NCI-H1930 (cell line): ENCODE measurements at regions not wholly inside any gene's neighbourhood (a gene's known extent, or its start where the extent isn't known, plus 50 kb on each side); places are given as distances from the start of the nearest gene placed in this dataset.
"Not testable (repeated sequence)": the region's sequence is repeated elsewhere in the genome, so short reads cannot be mapped to it uniquely, and the experiment has no call there.

ENCODE experiments used
- DNase-seq, 2 experiments: peaks; one replicate each; lab custom pipeline; 2025; lab: John Stamatoyannopoulos, UW

DNA sequence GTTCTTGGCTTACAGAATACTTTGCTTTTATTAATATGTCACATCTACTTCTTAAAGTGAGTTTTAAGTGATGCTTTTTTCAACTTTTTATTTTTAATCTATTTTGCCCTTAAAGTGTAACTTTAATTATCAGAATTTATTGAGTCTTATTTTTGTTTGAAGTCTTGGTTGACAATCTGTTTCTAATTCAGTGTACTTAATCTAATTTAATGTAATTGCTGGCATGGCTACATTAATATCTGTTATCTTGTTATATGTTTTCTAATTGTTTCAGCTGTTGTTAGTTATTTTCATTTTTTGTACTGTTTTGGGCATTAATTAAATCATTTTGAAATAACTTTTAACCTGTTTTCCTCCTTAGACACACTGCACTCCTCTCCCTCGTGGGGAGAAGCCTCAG is 558.7 kb upstream of the EYS start:
- no peak for DNase-seq

DNA sequence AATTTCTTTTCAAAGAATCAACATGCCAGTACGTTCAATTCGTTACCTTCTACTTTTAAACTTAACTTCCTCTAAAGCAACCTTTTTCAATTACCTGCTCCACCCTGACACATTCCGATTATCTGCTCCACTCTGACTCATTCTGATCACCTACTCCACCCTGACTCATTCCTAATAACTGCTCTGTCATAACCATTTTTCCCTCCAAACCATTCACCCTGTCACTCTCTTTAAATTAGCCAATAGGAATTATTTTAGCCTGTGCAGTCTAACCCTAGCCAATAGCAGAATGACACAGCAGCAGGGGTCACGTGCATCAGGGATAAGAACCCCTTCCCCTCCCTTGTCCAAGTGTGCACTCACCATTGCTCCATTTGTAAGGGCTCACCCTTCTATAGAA is 557.4 kb upstream of the EYS start:
- no peak for DNase-seq

DNA sequence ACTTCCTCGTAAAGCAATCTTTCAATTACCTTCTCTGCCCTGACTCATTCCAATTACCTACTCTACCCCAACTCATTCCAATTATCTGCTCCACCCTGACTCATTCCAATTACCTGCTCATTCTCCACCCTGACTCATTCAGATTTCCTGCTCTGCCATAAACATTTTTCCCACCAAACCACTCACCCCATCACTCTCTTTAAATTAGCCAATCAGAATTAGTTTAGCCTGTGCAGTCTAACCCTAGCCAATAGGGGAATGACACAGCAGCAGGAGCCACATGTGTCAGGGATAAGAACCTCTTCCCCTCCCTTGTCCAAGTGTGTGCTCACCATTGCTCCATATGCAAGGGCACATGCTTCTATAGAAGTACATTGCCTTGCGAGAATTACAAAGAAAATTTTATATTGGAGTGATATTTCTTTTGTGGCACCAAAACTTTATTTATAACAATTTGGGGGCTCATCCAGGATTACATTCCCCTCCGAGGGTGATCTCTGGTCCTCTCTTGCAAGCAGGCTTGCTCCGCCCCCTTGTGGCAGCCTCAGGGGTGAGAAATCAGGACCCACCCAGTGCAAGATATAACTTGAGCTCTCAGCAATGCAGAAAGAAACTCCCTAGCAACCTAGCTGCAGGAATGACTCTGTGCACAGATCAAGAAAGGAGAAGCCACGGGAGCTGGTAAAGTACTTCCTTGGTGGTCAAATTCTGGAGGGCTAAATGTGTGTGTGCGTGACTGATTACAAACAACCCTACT is 551.9 kb upstream of the EYS start:
- DNase-seq: not testable (repeated sequence)

DNA sequence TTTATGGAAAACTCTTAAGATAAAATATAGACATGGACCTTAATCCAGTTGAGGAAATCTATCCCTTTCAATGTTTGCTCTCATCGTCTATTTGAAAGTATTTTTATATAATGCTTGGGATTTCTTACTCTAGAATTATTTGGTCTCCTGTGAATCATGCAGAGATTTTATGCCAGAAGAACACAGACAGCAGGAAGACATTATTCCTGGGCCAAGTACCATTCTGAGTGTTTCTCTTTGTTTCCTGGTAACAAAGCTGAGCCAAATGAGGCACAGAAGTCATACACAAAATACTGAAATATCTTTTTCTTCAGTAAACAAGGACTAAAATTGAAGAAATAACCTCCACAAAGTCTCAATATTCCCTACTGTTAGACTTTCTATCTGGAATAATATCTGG is 538.2 kb upstream of the EYS start:
- no peak for DNase-seq

DNA sequence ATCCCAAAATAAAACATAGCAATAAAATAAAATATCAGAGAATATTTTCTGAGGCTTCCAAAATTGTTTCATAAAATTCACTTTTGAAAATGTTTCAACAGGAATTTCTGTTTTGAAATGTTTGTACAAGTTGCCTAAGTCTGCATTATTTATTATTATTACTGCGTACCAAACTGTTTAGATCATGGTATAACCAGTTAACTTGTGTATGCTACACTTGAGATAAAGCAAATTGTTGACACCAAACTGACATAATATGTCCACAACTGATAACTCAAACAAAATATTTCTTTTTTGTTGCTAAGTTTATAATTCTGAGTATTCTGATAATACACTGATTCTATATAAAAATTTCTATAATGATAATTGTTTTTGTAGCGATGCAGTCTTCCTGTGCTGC is 531.8 kb upstream of the EYS start:
- no peak for DNase-seq

DNA sequence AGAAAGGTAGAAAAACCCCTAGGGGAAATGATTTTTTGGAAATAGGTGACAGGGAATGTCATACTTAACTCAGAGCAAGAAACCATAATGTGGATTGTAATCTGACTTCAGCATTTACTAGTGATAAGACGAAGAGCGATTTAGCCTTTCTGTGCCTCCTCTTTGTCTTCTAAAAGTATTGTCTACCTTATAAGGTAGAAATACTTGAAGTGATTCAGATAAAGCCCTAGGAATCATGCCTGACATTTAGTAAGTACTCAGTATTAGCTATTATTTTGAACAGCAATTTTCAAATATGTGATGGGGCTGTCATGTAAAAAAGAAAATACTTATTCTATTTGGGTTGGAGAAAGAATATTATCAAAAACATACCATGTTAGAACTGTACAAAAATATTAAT is 525.9 kb upstream of the EYS start:
- no peak for DNase-seq

DNA sequence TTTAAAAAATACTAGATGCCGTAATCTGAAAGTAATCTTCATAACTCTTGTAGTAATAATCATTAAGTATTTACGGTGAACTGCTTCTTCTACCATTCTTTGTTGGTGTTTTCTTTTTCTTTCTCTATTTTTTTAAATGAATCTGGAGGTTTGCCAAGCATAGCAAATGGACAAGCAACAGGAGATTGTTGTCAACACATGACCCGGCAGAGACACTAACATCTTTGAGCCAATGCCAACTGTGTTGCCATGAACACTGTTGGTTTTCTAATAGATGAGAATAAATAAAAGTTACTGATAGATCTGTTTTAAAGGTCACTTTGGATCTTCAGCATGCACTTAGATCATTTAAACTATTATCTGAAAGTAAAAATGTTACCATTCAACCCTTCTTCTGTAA is 523.6 kb upstream of the EYS start:
- DNase-seq: peak; percentile 26 to 50

DNA sequence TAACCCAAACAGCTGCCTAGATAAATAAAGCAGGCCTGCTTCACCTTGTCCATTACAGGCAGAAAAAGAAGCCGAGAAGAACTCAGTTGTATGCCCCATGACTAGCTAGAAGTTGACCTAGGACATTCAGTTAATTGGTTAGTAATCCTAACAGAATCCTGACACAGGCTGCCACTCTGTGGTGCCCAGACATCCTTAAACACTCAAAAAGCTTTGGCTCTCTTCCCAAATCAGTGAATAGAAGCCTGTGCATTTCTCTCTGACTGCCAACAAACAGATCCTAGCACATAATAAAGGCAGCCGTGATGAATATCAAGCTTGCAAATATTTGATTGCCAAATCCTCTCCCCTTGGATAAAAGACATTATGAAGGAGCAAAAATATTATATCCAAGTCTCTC is 519.1 kb upstream of the EYS start:
- DNase-seq: no peak

DNA sequence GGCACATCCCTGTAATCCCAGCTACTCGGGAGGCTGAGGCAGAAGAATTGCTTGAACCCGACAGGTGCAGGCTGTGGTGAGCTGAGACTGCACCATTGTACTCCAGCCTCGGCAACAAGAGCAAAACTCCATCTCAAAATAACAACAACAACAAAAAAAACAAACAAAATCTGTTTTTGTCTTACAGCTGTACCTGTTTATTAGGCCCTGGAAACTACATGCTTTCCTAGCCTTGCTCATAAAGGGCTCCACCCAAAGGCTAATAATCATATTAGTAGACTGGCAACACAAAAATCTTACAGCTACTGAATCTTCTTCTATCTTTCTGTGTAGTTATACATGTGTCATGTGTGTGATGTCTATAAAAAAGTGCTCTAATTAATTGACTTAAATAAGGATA is 503.9 kb upstream of the EYS start:
- no peak for DNase-seq

DNA sequence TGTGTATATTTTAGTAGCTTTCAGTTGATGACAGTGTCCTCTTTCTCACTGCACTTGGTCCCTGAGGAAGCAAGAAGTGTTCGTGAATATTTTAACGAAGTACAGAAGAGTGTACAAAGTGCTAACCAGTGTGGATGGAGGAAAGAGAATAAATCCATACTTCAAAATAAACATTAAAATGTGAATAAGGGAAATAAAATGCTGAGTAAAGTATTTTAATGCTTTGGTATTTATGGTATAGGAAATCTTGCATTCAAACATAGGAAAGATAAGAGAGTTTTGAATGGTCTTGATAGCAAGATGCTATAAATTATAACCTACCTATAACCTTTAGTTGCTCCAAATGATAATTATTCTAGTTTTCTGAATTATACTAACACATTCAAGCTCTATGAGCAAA is 493.4 kb upstream of the EYS start:
- no peak for DNase-seq

DNA sequence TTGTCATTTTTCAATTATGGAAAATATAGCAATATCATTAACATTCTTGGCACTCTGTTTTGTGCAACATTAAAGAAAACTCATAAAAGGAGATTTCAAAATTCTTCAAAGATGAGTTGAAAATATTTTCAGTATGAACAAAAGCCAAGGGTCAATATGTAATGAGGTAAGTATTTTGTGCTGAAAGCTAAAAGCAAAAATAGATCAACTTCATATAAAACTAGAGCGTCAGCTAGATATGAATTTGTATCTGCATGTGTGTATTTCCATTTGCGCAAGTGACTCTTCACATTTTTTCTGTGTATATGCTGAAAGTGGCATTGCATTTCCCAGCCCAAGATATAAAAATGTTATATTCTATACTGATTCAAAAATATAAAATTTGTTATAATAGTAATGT is 492.1 kb upstream of the EYS start:
- no peak for DNase-seq

DNA sequence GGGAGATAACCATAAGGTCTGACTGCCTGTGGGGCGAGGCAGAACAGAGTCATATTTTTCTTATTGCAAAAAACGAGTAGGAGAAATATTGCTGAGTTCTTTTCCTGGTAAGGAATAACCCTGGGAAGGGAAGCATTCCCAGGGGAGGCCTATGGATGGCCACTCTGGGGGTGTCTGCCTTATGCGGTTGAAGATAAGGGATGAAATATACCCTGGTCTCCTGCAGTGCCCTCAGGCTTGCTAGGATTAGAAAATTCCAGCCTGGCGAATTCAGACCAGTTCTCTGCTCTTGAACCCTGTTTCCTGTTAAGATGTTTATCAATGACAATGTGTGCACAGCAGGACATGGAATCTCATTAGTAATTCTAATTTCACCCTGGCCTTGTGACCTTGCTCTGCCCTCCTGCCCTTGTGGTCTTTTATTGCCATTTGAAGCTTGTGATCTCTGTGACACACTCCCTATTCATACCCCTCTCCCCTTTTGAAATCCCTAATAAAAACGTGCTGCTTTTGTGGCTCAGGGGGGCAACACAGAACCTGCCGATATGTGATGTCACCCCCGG is 491.1 kb upstream of the EYS start:
- DNase-seq: no peak

DNA sequence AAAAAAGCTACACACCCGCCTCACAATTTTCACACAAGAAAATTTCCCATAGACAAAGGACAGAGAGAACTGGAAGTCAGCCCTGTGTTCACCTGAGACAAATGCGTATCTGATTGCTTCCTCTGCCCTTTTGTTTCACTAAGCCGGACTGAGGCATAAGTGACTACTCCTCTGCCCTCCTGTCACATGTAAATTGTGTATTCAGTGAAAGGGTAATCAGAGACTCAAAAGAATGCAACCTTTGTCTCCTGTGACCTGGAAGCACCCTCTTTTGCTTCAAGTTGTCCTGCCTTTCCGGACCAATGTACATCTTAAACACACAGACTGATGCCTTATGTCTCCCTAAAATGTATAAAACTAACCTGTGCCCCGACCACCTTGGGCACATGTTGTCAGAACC is 483.8 kb upstream of the EYS start:
- DNase-seq: no peak

DNA sequence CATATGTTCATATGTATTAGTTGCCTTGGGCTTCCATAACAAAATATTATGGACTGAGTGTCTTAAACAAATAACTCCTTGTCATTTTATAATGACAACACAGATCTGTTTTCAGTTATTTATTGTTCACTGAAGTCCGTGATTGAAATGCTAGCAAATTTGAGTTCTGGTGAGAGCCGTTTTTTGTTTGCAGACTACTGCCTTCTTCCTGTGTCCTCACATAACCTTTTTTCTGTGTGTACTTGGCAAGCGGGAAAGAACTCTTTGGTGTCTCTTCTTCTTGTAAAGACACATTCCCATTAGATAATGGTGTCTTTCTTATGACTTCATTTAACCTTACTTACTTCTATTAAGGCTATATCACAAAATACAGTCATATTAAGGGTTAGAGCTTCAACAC is 482.9 kb upstream of the EYS start:
- no peak for DNase-seq

DNA sequence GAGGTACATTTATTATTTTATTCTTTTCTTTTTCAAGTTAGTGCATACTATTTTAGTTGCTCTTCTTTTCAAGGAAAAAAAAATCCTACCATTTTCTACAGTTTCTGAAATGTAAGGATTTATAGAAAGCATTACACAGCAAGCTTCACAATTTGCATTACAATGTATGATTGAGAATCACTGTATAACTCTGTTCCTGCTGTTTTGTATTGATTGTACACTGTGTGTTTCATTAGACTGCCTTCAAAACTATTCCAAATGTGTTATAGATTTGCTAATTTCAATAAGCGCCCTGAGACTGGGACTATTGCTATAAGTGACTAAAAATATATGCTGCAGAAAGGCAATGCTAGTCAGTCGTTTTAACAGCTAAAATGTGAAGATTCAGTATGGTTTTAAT is 479.7 kb upstream of the EYS start:
- no peak for DNase-seq

DNA sequence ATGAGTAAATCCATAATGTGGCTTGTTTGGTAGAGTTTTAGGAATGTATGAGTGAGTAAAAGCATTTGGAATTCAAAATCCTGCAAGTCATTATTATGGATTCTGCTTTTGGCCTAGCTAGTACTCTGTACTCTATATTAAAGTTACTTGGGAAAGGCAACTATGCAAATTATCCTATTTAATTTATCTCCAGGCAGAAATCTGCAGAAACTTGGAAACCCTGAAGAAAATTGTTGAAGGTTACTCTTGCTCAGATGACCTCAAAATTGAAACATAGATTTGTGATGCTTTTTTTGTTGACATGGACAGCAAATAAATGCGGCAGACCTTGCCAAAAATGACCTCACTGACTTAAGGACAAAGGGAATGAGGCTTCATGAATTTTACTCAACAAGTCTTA is 477.1 kb upstream of the EYS start:
- DNase-seq: no peak

DNA sequence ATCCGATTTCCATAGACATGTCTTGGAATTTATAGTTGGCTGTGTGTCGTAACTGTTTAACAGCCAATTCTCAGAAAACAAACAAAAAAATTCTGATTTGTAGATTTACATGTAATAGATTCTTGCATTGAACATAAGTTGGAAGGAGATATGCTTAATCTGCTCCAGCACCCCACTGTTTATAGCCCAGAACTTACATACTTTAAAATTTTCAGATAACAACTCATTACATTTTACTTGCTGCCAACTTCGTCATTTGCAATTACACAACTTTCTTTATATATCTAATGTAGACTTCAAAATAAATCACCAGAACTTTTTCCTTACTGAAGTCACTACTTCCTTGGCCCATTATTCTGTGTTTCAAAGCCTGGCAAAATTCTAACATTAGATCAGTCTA is 472.3 kb upstream of the EYS start:
- DNase-seq: no peak

DNA sequence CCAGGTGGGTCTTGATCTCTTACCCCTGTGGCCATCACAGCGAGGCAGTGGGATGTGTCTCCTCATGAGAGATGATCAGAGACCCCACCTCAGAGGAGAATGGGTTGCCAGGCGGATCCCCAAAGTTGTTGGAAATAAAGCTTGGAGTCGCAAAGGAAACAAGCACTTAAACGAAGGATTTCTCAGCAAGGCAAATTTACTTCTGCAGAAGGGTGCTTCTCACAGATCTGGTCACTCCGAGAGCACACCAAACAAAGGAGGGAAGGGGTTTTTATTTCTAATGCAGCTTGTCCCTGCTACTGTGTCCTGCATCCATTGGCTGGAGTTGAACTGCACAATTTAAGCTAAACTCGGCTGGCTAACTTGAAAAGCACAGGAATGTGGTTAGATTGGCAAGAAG is 466.6 kb upstream of the EYS start:
- no peak for DNase-seq

DNA sequence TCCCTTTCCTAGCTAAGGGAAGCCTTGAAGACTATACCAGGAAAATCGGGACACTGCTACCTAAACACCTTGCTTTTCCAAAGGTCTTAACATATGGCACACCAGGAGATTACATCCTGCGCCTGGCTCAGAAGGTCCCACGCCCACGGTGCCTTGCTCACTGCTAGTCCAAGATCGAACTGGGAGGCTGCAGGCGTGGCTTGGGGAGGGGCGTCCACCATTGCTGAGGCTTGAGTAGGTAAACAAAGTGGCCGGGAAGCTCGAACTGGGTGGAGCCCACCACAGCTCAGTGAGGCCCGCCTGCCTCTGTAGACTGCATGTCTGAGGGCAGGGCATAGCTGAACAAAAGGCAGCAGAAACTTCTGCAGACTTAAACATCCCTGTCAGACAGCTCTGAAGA is 459.7 kb upstream of the EYS start:
- not testable (repeated sequence) for DNase-seq

DNA sequence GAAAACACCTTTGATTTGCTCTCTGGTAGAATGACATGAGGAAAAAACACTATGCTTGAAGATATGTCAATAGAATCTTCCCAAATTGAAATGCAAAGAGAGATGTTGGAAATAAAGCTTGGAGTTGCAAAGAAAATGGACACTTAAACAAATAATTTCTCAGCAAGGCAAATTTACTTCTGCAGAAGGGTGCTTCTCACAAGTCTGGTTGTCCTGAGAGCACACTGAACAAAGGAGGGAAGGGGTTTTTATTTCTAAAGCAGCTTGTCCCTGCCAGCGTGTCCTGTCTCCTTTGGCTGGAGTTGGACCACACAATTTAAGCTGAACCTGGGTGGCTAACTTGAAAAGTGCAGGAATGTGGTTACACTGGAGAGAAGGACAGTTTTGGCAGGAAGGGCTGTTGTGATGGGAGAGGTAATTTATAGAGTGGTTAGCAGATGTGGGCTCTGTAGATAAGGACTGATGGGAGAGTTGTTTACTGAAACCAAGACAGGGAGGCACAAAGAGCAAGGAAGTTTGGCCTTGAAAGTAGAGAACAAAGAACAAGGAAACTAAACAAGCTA is 454.6 kb upstream of the EYS start:
- DNase-seq: no peak

DNA sequence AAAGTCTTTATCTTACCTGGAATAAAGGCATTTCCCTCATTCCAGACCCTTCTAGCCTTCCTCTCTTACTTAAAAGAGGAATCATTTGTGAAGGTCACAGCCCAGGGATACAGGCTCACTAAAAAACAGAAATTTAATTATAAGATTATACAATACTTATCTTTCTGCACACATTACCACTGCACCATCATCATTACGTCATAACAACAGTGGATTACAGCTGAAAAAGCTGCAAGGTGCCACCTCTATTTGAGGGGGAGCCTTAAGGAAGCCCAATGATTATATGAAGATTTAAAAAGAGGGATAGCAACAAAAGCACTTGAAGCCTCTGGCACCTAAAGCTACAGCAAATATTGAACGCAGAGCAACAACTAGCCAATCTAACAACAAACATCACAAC is 452.9 kb upstream of the EYS start:
- DNase-seq: no peak

DNA sequence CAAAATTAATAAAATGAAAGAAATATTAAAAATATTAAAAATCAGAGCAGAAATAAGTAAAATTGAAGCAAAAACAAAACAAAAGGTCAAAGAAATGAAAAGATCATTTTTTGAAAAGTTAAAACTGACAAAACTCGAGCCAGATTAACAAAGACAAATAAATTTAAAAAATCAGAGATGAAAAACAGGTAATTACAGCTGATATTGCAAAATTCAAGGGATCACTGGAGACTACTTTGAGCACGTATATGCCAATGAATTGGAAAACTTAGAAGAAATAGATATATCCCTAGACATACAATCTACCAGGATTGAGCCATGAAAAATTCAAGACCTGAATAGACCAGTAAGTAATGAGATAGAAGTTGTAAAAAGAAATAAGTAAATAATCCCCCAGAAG is 446.2 kb upstream of the EYS start:
- DNase-seq: no peak

DNA sequence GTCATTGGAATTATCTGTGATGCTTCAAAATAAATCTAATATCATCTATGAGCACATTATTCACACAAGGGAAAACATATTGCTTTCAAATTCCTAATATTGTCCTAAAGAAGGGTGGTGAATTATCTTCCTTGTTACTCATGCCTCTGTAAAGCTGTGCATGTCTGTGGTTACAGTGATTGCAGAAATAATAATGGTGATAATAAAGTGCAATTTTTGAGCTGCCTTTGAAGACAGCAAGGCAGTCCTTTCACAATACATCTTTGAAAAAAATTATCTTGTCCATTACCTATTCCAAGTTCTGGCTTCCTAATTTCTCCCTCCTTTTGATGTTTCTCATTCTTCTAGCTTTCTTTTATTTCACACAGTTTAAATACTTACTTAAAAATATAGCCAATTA is 442.1 kb upstream of the EYS start:
- no peak for DNase-seq

DNA sequence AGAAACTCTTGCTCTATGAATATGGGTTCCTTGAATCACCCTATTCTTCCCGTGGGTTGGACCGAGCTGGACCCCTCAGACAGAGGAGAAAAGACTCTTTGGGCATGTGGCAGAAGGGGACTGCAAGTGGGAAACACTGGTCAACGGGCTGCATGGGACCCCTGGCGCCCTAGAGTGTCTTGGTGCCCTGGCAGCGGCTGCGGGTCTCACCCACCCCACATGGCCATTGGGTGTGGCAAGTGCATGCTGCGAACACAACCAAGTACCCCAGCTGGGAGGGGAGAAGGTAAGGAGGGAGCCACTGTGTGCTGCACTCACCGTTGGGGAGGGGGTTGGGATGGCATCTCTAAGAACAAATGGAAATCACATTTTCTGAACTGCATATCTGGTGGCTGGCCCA is 438.8 kb upstream of the EYS start:
- no peak for DNase-seq
